Thoracic aorta (tissue), 2 donors: ENCODE measurements at regions not wholly inside any gene's neighbourhood (a gene's known extent, or its start where the extent isn't known, plus 50 kb on each side); places are given as distances from the start of the nearest gene placed in this dataset.
A peak's percentile ranks its signal among the peaks of the same experiment; 100 is the strongest.
"Not testable (repeated sequence)": the region's sequence is repeated elsewhere in the genome, so short reads cannot be mapped to it uniquely, and the experiment has no call there.

Experiments used
- ATAC-seq: fragments of 150-250 bp; one replicate; pipeline ENCODE4 v1.8.0; 2017; ENCODE audit warnings: low read depth; ENCODE audit not compliant: insufficient number of reproducible peaks, low FRiP score
- DNase-seq: peaks from one replicate; pipeline ENCODE4 v3.0.0-alpha.2; 2020; ENCODE audit warnings: low spot score
- H3K27ac ChIP-seq, 2 donors: fragments of 200-600 bp; sonication (generic); 1 replicate in 1 of 2; 2 replicates in 1 of 2; pipeline ENCODE4 v1.5.1; 2016; ENCODE audit warnings: mild to moderate bottlenecking in 2 of 2, moderate library complexity in 2 of 2
- H3K27me3 ChIP-seq: fragments of 200-600 bp; sonication (generic); replicated peaks from 2 replicates; pipeline ENCODE4 v1.6.0; 2016; ENCODE audit warnings: mild to moderate bottlenecking; ENCODE audit not compliant: insufficient read depth
- H3K36me3 ChIP-seq: fragments of 200-600 bp; sonication (generic); one replicate; pipeline ENCODE4 v1.5.1; 2016
- H3K4me1 ChIP-seq, 2 donors: fragments of 200-600 bp; sonication (generic); 1 replicate in 1 of 2; 2 replicates in 1 of 2; pipeline versions ENCODE4 v1.5.1 to v1.6.0; 2016; ENCODE audit warnings: low read depth in 2 of 2, mild to moderate bottlenecking in 1 of 2; ENCODE audit not compliant: control insufficient read depth in 1 of 2
- H3K4me3 ChIP-seq: fragments of 200-600 bp; sonication (generic); 2 replicates; pipeline ENCODE4 v1.5.1; 2016; ENCODE audit warnings: mild to moderate bottlenecking
- H3K9me3 ChIP-seq: fragments of 200-600 bp; sonication (generic); 2 replicates; pipeline ENCODE4 v1.5.1; 2016
- CTCF ChIP-seq: fragments of 200-600 bp; sonication (generic); IDR thresholded peaks from one replicate; pipeline ENCODE4 v1.5.1; 2019; ENCODE audit warnings: antibody characterized with exemption

DNA sequence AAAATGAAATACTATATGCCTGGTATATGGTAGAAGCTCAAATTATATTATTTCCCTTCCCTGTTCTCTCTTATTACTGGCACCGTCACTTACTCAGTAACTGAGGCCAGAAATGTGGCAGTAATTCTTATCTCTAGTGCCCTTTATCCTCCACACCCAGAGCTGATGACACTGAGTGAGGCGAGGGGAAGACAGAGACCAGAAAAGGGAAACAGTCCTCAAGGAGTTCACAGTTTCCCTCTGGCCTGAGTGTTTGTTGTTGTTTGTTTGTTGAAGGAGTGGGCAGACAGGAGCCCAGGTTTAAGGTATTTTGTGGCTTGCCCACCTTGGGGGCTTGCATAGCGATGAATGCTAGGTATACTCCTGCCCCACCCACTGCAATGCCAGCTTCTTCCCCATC is 101.5 kb upstream of the FNDC3A start:
- Histone ChIP-seq H3K4me1 (no peaks in the 10 kb centered on the region), H3K4me3 (no peak overlapping the region), H3K27me3 (no peaks in the 10 kb centered on the region), H3K9me3 (no peaks in the 10 kb centered on the region), H3K27ac (no peak overlapping the region), H3K36me3 (no peaks in the 10 kb centered on the region)
- ATAC-seq = no peak
- DNase-seq = no peak
- TF ChIP-seq CTCF = no peak

DNA sequence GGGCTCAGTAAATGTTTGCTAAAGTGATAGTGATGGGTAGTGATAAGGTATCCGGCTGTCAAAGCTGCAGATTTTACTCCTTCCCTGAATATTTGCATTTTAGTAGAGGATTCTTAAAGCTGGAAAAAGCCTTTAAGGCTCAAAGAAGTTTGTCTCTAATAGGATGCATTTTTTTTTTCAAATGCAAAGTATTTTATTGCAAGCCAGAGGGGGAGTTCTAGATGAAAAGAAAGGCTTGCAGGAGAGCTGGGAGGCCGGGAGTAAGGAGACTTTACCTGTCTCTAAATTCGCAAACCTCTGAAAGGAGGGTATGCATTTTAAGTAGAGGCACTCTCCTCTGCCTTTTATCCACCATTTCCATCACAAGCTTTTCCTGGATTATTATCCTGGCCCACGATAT is 100.7 kb upstream of the FNDC3A start:
- Histone ChIP-seq H3K4me3 (no peak overlapping the region), H3K36me3 (no peaks in the 10 kb centered on the region)
- TF ChIP-seq CTCF = no peak

DNA sequence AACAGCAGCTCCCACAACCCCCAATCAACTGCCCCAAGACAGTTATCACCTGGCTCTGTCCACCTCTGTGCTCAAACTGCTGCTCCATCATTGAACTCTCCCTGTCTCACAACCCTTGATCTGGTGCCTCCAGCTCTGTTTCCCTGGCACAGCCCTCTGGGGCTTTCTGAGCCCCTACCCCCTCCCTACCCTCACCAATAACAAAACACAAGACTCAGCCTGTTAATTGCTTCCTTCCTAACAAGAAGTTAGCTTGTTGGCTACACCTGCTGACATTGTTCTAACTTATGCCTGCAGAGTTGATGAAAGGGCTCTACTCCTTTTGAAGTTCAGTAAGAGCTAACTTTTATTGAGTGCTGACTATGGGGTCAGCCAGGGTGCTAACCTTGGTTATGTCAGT is 99.4 kb upstream of the FNDC3A start:
- no peaks in the 10 kb centered on the region for H3K27me3 ChIP-seq
- H3K36me3 ChIP-seq = no peaks in the 10 kb centered on the region
- no peaks in the 10 kb centered on the region for H3K4me1 ChIP-seq
- DNase-seq (no peak), ATAC-seq (no peak)
- no peak overlapping the region for H3K4me3 ChIP-seq
- H3K27ac ChIP-seq = no peak overlapping the region
- no peaks in the 10 kb centered on the region for H3K9me3 ChIP-seq
- no peak for TF ChIP-seq CTCF

More for the DNA sequence above, 100.7 kb upstream of the FNDC3A start:
- no peaks in the 10 kb centered on the region for H3K27me3 ChIP-seq
- no peak for ATAC-seq
- no peaks in the 10 kb centered on the region for H3K4me1 ChIP-seq
- no peak overlapping the region for H3K27ac ChIP-seq
- no peak for DNase-seq
- H3K9me3 ChIP-seq = no peaks in the 10 kb centered on the region

DNA sequence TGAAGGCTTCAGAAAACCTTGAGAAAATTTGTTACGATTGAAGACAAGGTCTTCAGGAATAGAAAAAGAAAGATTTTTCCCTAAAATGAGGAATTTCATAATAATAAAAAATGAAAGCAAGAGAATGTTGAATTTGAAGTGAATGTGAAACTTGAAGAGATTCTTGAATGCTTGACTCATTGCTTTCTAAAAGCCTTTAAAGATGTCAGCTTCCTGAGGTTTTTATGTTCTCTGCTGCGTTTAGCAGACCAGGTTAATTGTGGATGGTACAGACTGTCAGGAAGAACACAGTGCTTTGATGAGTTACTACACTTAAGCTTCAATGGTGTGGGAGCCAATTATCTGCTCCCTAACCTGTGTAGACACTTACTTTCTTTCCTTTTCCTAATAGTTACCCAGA is 96.3 kb upstream of the FNDC3A start:
- DNase-seq (no peak), ATAC-seq (no peak)
- H3K27ac ChIP-seq = no peak overlapping the region
- no peaks in the 10 kb centered on the region for H3K36me3 ChIP-seq
- no peaks in the 10 kb centered on the region for H3K9me3 ChIP-seq
- peaks cover 3 to 8% of the 10 kb centered on the region in 2 donors for H3K4me1 ChIP-seq
- no peak for TF ChIP-seq CTCF
- H3K27me3 ChIP-seq = no peaks in the 10 kb centered on the region
- H3K4me3 ChIP-seq = no peak overlapping the region

- H3K27me3 ChIP-seq = no peaks in the 10 kb centered on the region
- H3K36me3 ChIP-seq = no peaks in the 10 kb centered on the region
- no peaks in the 10 kb centered on the region for H3K9me3 ChIP-seq
- H3K4me1 ChIP-seq = peaks cover 7 to 12% of the 10 kb centered on the region in 2 donors
- ATAC-seq = no peak
- TF ChIP-seq CTCF = no peak
- no peak for DNase-seq
- no peak overlapping the region for H3K27ac ChIP-seq
- H3K4me3 ChIP-seq = no peak overlapping the region
Measured at GRCh38 chr13:48879854-48880253, 95.9 kb upstream of the FNDC3A start.

DNA sequence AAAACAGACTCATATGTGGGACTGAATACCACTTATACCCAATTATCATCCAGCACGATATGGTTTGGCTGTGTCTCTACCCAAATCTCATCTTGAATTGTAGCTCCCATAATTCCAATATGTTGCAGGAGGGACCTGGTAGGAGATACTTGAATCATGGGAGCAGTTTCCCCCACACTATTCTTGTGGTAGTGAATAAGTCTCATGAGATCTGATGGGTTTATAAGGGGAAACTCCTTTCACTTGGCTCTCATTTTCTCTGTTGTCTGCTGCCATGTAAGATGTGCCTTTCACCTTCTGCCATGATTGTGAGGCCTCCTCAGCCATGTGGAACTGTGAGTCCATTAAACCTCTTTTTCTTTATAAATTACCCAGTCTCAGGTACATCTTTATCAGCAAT is 91.9 kb upstream of the FNDC3A start:
- not testable (repeated sequence) for H3K27me3 ChIP-seq, DNase-seq, H3K9me3 ChIP-seq, H3K36me3 ChIP-seq, ATAC-seq
- Histone ChIP-seq H3K27ac (peak overlapping the region; percentile 33 to 83), H3K4me1 (peaks cover 11 to 16% of the 10 kb centered on the region in 2 donors), H3K4me3 (peak overlapping the region; percentile 52)
